ENCODE measurements at regions not wholly inside any gene's neighbourhood (a gene's known extent, or its start where the extent isn't known, plus 50 kb on each side); places are given as distances from the start of the nearest gene placed in this dataset.

- TF ChIP-seq CTCF (IDR thresholded peaks at IDR 0.05) (no peak), POLR2A (IDR thresholded peaks at IDR 0.05) (no peak)
- DNase-seq: no peak
- Histone ChIP-seq H3K4me1 (no peaks in the 10 kb centered on the region), H3K4me3 (no peak overlapping the region), H3K27me3 (no peaks in the 10 kb centered on the region), H3K9me3 (no peaks in the 10 kb centered on the region), H3K27ac (no peak overlapping the region), H3K36me3 (no peaks in the 10 kb centered on the region)
- intact Hi-C loops (cut with DNase I): no loop called here
- 57 to 80% methylated on average over 2 of the region's 2 CpGs for WGBS, 2 donors
Observed at GRCh38 chr9:30459156-30459555, 1925.3 kb upstream of the ACO1 start.

- H3K27me3 ChIP-seq: no peaks in the 10 kb centered on the region
- no peak for DNase-seq
- TF ChIP-seq POLR2A (IDR thresholded peaks at IDR 0.05): no peak
- TF ChIP-seq CTCF (IDR thresholded peaks at IDR 0.05): no peak
- no peak overlapping the region for H3K27ac ChIP-seq
- no peaks in the 10 kb centered on the region for H3K9me3 ChIP-seq
- H3K4me1 ChIP-seq: no peaks in the 10 kb centered on the region
- no peak overlapping the region for H3K4me3 ChIP-seq
- intact Hi-C loops (cut with DNase I): no loop called here
- WGBS, 2 donors: 73 to 74% methylated on average over 4 of the region's 4 CpGs
- no peaks in the 10 kb centered on the region for H3K36me3 ChIP-seq
Observed at GRCh38 chr9:30476826-30477225, 1907.6 kb upstream of the ACO1 start.

- Histone ChIP-seq H3K9me3 (no peaks in the 10 kb centered on the region), H3K4me3 (no peak overlapping the region), H3K27me3 (no peaks in the 10 kb centered on the region), H3K4me1 (no peaks in the 10 kb centered on the region), H3K27ac (no peak overlapping the region), H3K36me3 (no peaks in the 10 kb centered on the region)
- no peak for DNase-seq
- 65 to 81% methylated on average over 1 of the region's 1 CpG for WGBS, 2 donors
- TF ChIP-seq CTCF (IDR thresholded peaks at IDR 0.05): no peak
- TF ChIP-seq POLR2A (IDR thresholded peaks at IDR 0.05): no peak
- intact Hi-C loops (cut with DNase I): no loop called here
Observed at GRCh38 chr9:30478684-30479083, 1905.8 kb upstream of the ACO1 start.

- no peak overlapping the region for H3K4me3 ChIP-seq
- no peak for DNase-seq
- H3K36me3 ChIP-seq: no peaks in the 10 kb centered on the region
- 69 to 71% methylated on average over 4 of the region's 4 CpGs for WGBS, 2 donors
- H3K27ac ChIP-seq: no peak overlapping the region
- H3K9me3 ChIP-seq: no peaks in the 10 kb centered on the region
- H3K27me3 ChIP-seq: no peaks in the 10 kb centered on the region
- no peak for TF ChIP-seq CTCF (IDR thresholded peaks at IDR 0.05)
- no peak for TF ChIP-seq POLR2A (IDR thresholded peaks at IDR 0.05)
- intact Hi-C loops (cut with DNase I): no loop called here
- H3K4me1 ChIP-seq: no peaks in the 10 kb centered on the region
Observed at GRCh38 chr9:30482499-30482898, 1901.9 kb upstream of the ACO1 start.

- H3K4me1 ChIP-seq: no peaks in the 10 kb centered on the region
- H3K36me3 ChIP-seq: no peaks in the 10 kb centered on the region
- DNase-seq: no peak
- H3K27ac ChIP-seq: no peak overlapping the region
- no peak overlapping the region for H3K4me3 ChIP-seq
- WGBS, 2 donors: 65 to 66% methylated on average over 2 of the region's 2 CpGs
- intact Hi-C loops (cut with DNase I): no loop called here
- no peaks in the 10 kb centered on the region for H3K9me3 ChIP-seq
- TF ChIP-seq CTCF (IDR thresholded peaks at IDR 0.05) (no peak), POLR2A (IDR thresholded peaks at IDR 0.05) (no peak)
- no peaks in the 10 kb centered on the region for H3K27me3 ChIP-seq
Observed at GRCh38 chr9:30484690-30485089, 1899.8 kb upstream of the ACO1 start.
